ENCODE measurements at regions not wholly inside any gene's neighbourhood (a gene's known extent, or its start where the extent isn't known, plus 50 kb on each side); places are given as distances from the start of the nearest gene placed in this dataset.
"Not testable (repeated sequence)": the region's sequence is repeated elsewhere in the genome, so short reads cannot be mapped to it uniquely, and the experiment has no call there.

DNA sequence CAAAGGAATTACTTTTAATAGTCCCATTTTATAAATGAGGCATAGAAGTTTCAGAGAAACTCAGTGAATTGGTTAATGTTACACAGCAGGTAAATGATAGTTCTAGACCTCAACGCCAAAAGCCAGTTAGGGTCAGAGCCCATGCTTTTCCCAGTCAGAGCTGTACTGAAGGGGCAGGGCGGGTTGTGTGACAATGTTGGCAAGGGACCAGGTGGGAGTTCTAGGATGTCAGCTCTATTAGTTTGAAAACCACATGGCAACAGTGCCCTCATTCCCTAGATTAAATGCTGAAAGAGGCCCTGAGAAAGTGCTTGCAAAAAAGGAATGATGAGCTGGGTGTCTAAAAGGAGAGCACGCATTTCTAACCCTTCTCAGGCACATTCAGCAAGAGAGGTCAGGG lies 65.4 kb upstream of the EPHB1 start:
- Mint-ChIP-seq H3K27me3 (peaks cover 10% of the 10 kb centered on the region), H3K4me1 (no peaks in the 10 kb centered on the region), H3K36me3 (ENCODE audit: low read depth) (no peaks in the 10 kb centered on the region), H3K27ac (no peak overlapping the region), H3K9me3 (ENCODE audit: low read depth) (no peaks in the 10 kb centered on the region), H3K4me3 (no peak overlapping the region)
- ChIA-PET CTCF (no interaction called here), POLR2A (no interaction called here)
- no peak for DNase-seq
- intact Hi-C loops (cut with DNase I, micrococcal nuclease), result no loop called here
- ATAC-seq, result no peak

DNA sequence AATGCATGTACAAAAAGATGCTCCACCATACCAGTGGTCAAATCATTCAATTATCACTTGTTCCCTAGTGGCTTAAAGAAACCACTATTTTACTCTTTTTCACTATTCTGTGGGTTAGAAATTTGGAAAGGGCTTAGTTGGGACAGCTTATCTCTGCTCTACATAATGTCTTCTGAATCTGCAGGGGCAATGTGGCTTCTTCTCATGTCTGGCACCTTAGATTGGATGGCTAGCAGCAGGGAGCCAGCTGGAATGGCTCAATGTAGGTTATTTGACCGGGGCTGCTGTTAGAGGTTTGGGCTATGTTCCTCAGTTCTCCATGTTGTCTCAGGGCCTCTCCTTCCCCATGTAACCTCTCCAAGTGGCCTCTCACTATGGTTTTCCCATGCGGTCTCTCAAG lies 57.5 kb upstream of the EPHB1 start:
- DNase-seq, result no peak
- ATAC-seq, result no peak
- H3K36me3 Mint-ChIP-seq (ENCODE audit: low read depth), result no peaks in the 10 kb centered on the region
- intact Hi-C loops (cut with DNase I, micrococcal nuclease), result no loop called here
- no peak overlapping the region for H3K27ac Mint-ChIP-seq
- POLR2A ChIA-PET, result no interaction called here
- H3K4me3 Mint-ChIP-seq, result no peak overlapping the region
- CTCF ChIA-PET, result interaction anchor here (0.7 kb wide), 1 partner anchor 15 kb away, joined by 3 read pairs; no protein-coding TSS in a partner anchor
- H3K9me3 Mint-ChIP-seq (ENCODE audit: low read depth), result no peaks in the 10 kb centered on the region
- peaks cover 7% of the 10 kb centered on the region for H3K27me3 Mint-ChIP-seq
- no peaks in the 10 kb centered on the region for H3K4me1 Mint-ChIP-seq

DNA sequence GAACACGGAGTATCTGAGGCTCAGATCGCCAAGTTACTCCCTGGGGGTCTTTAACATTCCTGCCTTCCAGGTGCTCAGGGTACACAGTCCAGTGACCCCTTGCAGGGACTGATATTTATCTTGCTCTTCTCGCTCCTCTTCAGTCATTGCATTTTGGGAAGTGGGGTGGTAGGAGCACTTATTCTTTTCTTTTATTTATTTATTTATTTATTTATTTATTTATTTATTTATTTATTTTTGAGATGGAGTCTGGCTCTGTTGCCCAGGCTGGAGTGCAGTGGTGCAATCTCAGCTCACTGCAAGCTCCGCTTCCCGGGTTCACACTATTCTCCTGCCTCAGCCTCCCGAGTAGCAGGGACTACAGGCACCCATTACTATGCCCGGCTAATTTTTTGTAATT lies 55.0 kb upstream of the EPHB1 start:
- H3K27me3 Mint-ChIP-seq; H3K9me3 Mint-ChIP-seq (ENCODE audit: low read depth); DNase-seq; CTCF ChIA-PET; H3K4me3 Mint-ChIP-seq; intact Hi-C loops (cut with DNase I, micrococcal nuclease); ATAC-seq; H3K27ac Mint-ChIP-seq; H3K36me3 Mint-ChIP-seq (ENCODE audit: low read depth); H3K4me1 Mint-ChIP-seq: not testable (repeated sequence)
- POLR2A ChIA-PET, result interaction anchor here (0.7 kb wide), 1 partner anchor 833 kb away, joined by 3 read pairs; no protein-coding TSS in a partner anchor

- peaks cover 3% of the 10 kb centered on the region for H3K9me3 Mint-ChIP-seq (ENCODE audit: low read depth)
- ATAC-seq (no peak), DNase-seq (no peak)
- H3K36me3 Mint-ChIP-seq (ENCODE audit: low read depth), result no peaks in the 10 kb centered on the region
- no peak overlapping the region for H3K4me3 Mint-ChIP-seq
- intact Hi-C loops (cut with DNase I, micrococcal nuclease), result no loop called here
- ChIA-PET CTCF (no interaction called here), POLR2A (no interaction called here)
- H3K27ac Mint-ChIP-seq, result no peak overlapping the region
- H3K4me1 Mint-ChIP-seq, result no peaks in the 10 kb centered on the region
- H3K27me3 Mint-ChIP-seq, result no peaks in the 10 kb centered on the region
Measured at GRCh38 chr3:134742202-134742601, 52.9 kb upstream of the EPHB1 start.

DNA sequence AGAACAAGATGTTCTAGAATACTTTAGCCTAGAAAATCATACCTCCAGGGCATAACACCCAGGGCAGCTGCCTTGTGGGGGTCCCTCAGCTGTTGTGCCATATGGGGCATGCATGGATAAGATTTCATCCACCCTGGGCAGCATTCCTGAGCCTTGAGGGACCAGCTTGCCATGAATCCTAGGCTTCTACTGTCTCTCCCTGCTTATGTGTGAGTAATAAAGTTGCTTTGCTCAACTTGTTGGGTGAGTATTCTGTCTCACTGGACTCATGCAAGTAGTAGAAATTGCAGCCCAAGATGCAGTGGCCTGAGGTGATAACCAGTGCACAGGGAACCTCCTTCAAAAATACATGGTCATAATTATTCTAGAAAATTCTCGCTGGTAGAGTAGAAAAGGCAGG lies 52.1 kb upstream of the EPHB1 start:
- no peak for DNase-seq
- no peaks in the 10 kb centered on the region for H3K4me1 Mint-ChIP-seq
- CTCF ChIA-PET, result no interaction called here

More for the DNA sequence above, 52.1 kb upstream of the EPHB1 start:
- Mint-ChIP-seq H3K27me3 (no peaks in the 10 kb centered on the region), H3K9me3 (ENCODE audit: low read depth) (peaks cover 3% of the 10 kb centered on the region), H3K4me3 (no peak overlapping the region), H3K27ac (no peak overlapping the region), H3K36me3 (ENCODE audit: low read depth) (no peaks in the 10 kb centered on the region)
- no peak for ATAC-seq
- POLR2A ChIA-PET, result no interaction called here
- intact Hi-C loops (cut with DNase I, micrococcal nuclease), result no loop called here
